GM21381 (cell line): ENCODE measurements at regions not wholly inside any gene's neighbourhood (a gene's known extent, or its start where the extent isn't known, plus 50 kb on each side); places are given as distances from the start of the nearest gene placed in this dataset.
"Not testable (repeated sequence)": the region's sequence is repeated elsewhere in the genome, so short reads cannot be mapped to it uniquely, and the experiment has no call there.

Experiments
- ATAC-seq: cut with Tn5 transposase; IDR thresholded peaks from one replicate; pipeline ENCODE4 v1.9.1; 2021; ENCODE audit warnings: mild to moderate bottlenecking, moderate library complexity; ENCODE audit not compliant: unreplicated experiment

- ATAC-seq: no peak
Measured at GRCh38 chr17:54177606-54178308, 355.0 kb downstream of the KIF2B start.

GRCh38 chr17:54180950-54181349 lies 358.2 kb downstream of the KIF2B start:
- no peak for ATAC-seq

- ATAC-seq: no peak
Measured at GRCh38 chr17:54191261-54191660, 368.5 kb downstream of the KIF2B start.

DNA sequence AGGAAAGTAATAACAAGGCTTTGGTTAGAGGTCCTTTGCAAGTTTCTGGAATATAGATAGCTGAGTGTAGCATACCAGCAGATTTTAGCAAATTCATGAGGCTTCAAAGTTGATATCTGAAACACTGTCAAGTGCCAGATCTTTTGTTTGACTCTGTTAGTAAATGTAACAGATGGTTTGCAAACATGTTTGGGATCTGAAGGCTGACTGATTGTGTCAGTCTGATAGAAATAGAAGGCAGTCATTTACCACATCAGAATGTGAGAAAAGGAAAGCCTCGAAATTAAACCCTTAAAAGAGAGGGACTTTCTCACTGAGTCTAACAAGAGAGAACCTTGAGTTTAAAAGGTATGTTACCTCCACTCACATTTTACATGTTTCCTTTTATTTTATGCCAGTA lies 371.5 kb downstream of the KIF2B start:
- ATAC-seq: no peak

GRCh38 chr17:54196751-54197150 lies 374.0 kb downstream of the KIF2B start:
- ATAC-seq: no peak

GRCh38 chr17:54201380-54201779 lies 378.7 kb downstream of the KIF2B start:
- not testable (repeated sequence) for ATAC-seq

GRCh38 chr17:54220829-54221228 lies 398.1 kb downstream of the KIF2B start:
- ATAC-seq: no peak

GRCh38 chr17:54221499-54221898 lies 398.8 kb downstream of the KIF2B start:
- ATAC-seq: no peak

- no peak for ATAC-seq
Measured at GRCh38 chr17:54235571-54235970, 412.8 kb downstream of the KIF2B start.

DNA sequence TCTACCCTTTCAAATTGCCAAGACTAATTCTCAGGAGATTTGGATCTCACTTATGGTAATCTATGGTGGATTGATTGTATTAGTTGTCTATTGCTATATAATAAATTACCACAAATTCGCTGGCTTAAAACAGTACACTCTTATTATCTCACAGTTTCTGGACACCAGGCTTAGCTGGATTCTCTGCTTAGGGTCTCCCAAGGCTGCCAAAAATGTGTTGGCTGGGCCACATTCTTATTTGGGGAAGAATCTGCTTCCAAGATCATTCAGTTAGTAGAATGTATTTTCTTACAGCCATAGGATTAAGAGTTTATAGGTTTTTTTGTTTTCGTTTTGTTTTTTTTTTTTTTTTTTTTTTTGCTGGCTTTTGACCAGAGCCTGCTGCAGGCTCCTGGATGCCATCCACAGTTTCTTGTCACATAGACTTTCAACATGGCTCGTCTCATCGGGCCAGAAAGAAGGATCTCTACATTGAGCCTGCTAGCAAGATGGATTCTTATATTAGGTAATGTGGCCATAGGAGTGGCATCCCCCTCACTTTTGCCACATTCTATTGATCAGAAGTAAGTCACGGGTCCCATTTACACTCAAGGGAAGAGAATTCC lies 415.3 kb downstream of the KIF2B start:
- ATAC-seq: no peak

GRCh38 chr17:54239291-54239690 lies 416.6 kb downstream of the KIF2B start:
- no peak for ATAC-seq

DNA sequence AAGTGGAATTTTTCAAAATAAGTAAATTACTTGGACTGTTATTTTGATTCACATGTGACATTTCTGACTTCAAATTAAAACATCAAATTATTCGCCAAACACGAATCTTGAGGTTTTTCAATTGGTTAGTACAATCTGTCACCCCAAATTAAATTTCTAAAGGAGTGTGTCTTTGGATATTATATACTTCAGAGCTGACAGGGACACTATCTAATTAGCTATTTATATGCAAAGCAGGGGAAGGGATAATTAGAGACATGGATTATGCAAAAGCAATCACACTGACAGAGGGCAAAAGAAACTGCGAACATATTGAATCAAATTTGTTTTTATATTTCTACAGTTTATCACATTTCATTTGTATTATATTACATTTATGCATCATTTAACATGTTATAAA lies 433.0 kb downstream of the KIF2B start:
- no peak for ATAC-seq

DNA sequence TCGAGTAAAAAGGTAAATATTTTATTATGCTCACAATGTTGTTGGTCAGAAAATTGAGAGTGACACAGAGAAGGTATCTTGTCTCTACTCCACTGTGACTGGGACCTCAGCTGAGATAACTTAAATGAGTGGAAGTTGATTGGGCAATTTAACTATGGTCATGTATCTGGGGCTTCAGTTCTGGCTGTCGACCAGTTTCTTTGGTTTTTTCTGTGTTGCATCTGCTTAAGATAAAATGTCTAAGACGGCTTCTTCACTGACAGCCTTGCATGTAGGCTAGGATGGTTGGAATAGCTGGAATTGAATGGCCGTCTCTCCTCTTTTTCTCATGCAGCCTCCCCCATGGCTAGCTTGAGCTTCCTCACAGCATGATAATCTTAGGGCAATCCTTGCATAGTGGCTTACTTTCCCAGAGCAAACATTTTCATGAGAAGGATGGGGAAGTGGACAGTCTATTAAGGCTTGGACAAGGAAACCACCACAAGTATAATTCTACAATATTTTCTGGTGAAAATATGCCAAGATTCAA lies 433.7 kb downstream of the KIF2B start:
- no peak for ATAC-seq

DNA sequence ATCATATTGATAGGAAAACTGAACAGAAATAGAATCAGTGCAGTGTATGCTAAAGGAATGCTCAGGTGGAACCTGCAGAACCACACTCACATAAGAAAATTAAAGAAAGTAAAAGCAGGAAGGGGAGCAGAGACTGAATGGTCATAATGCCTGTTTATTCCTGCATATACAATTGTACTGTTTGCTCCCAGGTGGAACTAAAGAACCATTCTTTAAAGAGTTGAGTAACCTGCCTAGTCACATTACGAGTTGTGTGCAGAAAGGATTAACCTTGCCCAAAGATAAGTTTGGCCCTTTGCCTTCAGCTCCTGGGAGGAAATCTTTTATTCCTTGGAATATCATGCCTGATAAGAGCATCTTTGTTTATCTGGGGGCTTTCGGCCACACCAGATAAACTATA lies 434.7 kb downstream of the KIF2B start:
- no peak for ATAC-seq

- ATAC-seq: no peak
Measured at GRCh38 chr17:54259476-54259875, 436.7 kb downstream of the KIF2B start.

DNA sequence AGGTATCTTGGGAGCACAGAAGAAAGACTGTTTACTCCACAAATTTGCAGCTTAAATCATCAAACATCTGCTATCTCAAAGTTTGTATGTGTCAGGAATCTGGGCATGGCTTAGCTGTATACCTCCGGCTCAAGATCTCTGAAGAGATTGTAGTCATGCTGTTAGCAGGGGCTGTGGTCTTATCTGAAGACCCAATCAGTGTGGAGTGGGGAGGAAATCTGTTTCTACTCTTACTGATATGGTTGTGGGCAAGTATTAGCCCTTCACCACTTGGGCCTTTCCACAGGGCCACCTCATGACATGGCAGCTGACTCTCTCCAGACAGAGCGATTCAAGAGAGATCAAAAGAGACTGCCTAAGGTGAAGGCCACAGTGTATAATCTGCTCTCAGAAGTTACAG lies 438.7 kb downstream of the KIF2B start:
- ATAC-seq: no peak

- no peak for ATAC-seq
Measured at GRCh38 chr17:54269881-54270280, 447.2 kb downstream of the KIF2B start.

GRCh38 chr17:54270499-54270898 lies 447.8 kb downstream of the KIF2B start:
- no peak for ATAC-seq

- ATAC-seq: no peak
Measured at GRCh38 chr17:54277868-54278267, 455.1 kb downstream of the KIF2B start.

GRCh38 chr17:54280741-54281140 lies 458.0 kb downstream of the KIF2B start:
- no peak for ATAC-seq

- no peak for ATAC-seq
Measured at GRCh38 chr17:54282886-54283285, 460.2 kb downstream of the KIF2B start.

GRCh38 chr17:54307351-54307750 lies 484.6 kb downstream of the KIF2B start:
- ATAC-seq: no peak

GRCh38 chr17:54324813-54325212 lies 502.1 kb downstream of the KIF2B start:
- ATAC-seq: no peak
